ENCODE measurements at regions not wholly inside any gene's neighbourhood (a gene's known extent, or its start where the extent isn't known, plus 50 kb on each side); places are given as distances from the start of the nearest gene placed in this dataset.

- no peak for DNase-seq
These were observed 594.1 kb downstream of the PTPRU start for GRCh38 chr1:29830383-29830782.

DNA sequence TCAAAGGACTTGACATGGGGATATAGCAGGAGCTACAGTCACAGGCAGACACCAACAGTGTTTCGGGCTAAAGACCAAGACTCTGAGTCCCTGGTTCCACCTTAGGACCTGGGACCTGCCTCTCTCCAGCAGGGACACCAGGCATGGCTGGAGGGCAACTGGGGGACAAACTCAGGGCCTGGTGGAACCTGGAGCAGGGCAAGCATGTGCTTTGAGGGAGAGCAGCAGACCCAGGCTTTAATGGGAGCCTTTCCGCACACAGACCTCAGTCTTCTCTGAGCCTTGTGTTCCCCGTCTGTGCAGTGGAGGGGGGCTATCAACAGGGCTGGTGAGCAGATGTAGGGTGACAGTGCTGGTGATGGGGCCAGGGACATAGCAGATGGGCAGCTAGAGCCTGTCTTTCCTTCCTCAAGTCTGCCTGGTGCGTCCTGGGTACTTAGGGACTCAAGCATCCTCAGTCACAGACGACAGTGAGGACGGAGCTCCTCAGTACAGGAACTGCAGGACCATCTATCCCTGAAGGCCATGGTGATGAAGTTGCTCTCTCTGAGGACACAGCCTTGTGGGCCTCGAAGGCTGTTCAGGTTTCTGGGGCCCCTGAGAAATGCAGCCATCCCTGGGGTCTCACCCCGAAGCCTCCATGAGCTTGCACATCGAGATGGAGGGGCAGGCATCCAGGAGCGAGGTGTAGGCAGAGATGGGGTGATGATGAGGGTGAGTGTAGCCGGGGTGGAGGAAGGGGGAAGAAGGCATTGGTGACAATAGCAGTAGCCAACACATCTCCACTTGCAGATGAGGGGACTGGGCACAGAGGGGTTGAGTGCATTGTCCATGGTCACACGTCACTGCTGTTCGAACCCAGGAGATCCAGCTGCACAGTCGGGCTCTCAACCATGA is 593.4 kb downstream of the PTPRU start:
- DNase-seq, result no peak

DNA sequence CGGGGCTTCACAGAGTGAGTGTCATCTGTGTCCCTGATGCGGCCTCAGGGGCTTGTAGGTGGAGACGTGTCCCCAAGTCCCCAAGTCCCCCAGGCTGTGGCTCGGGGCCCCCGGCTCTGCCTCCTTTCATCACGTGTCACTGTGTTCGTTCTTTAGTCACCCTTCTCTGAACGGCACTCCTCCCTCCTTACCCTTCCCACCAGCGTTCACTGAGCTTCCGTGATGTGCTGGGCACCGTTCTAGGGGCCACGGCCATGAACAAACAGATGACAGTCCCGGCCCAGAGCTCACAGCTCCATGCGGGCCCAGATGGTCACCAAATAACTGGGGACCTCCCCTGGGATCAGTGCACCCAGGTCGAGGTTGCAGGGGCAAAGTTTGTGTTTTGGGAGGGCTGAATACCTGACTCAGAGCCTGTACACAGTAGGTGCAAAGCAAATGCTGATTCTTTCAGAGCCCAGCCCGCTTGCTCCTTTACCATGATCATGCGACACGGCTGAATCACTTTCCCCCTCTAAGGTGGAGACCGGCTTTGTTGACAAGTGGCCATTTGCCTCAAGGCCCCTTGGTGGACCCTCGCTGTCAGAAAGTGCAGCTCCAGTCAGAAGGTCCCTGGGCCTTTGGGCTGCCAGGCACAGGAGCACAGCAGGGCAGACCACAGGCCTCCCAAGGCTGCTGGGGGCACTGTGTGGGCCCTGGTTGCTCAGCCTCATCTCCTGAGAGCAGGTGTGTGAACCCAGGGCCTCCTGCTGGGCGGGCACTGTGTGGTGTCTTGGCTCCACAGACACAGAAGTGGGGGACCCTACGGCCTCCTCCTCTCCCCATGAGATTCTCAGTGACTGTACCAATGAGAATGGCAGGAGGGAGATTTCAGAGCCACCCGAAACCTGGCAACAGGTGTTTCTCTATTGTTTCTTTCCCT is 592.5 kb downstream of the PTPRU start:
- no peak for DNase-seq

DNA sequence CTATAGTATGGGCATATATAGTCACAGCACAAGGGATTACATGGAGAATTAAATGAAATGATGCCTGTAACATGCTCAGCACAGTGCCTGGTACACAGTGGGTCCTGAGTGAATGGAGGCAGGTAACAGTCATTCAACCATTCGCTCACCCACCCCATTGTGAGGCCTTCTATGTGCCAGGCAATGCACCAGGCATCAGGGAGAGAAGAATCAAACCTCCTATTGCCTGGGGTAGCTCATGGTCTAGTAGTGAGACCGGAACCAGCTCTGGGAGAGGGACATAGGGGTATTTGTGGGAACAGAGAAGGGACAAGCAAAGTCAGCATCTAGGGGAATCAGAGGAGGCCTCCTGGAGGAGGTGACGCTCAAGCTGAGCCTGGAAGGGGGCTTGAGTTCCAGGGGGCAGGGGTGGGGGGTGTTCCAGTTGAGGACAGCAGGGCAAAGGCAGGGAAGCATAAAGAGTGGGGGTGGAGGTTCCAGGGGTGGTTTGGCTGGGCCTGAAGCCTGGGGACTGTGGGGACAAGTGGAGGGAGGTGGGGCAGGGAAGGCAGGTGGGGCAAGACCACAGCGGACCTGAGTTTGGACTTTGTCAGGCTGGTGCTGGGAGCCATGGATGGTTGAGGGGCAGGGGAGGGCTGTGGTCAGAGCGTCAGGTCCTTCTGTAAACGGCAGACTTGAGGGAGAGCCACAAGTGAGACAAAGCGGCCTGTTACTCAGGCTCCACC is 591.6 kb downstream of the PTPRU start:
- DNase-seq, result no peak

DNA sequence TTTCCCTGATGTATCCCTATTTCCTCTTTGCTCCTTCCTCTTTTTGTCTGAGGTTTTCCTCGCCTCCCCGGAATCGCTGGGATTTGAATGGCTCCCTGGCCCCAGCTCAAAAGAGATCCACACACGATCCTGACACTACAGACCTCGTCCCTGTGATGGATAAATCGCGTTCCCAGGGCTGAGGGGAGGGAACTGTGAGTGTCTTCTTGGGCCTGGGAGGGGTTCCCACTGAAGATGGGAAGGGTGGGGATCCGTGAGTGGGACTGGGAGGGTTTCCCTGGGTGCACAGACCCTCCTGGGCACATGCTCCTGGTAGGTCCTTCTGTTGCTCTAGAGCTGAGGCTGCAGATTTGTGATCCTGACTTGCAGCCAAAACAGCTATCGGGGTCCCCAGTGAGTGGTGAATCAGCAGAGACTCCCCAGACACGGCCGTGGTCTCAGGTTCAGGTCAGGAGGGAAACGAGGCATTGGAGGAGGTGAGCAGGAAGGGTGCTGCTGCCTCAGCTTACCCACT is 591.0 kb downstream of the PTPRU start:
- no peak for DNase-seq

DNA sequence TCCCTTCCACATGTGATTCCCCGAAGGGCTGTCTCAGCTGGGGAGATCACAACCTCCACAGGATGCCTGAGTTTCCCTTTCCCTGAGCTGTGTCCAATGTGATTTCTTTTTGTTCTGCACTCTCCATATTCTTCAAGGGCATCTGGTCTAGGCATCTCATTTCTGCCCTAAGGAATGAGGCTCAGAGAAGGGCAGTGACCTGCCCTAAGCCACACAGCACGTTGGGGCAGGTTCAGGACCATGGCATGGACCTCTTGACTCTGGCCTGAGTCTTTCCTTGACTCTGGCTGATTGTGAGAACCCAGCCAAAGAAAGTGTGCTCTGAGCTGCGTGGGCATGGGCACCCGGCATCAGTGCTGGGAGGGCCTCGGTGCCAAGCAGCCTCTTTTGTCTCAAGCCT is 590.3 kb downstream of the PTPRU start:
- DNase-seq, result no peak

DNA sequence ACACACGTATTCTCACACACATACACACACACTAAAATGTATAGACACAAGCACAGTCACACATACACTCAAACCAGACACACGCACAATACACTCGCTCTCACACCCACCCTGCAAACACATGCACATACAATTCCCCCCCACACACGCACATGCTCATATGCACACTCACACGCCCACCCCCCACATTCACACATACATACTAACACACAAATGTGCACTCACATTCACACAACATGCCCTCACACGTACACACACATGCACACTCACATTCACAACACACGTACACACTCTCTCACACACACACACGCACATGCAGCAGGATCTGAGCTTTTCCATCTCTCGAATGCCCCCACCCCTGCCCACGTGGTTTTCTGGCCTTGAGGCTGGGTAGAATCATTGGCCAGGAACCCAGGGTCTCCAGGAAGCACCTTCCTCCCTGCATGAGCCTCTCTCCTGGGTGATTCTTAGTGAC is 589.7 kb downstream of the PTPRU start:
- no peak for DNase-seq

- no peak for DNase-seq
These were observed 589.1 kb downstream of the PTPRU start for GRCh38 chr1:29825274-29825940.

GRCh38 chr1:29824511-29825273 is 588.4 kb downstream of the PTPRU start:
- no peak for DNase-seq

DNA sequence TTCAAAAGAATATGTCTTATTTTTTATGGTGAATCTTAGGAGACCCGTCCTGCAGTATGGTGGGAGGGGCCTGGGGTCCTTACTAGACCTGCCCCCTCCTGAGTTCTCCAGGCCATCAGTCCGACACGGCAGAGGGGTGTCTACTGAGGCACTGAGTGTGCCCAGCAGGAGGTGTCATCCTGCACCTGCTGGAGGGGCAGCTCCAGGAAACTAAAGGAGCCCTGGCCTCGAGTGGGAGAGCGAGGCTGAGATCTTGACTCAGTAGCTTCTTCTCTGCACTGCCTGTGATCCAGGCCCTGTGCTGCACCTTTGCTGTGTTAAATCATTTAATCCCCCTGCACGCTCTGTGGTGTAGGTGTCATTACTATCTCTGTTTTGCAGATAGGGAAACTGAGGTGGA is 587.7 kb downstream of the PTPRU start:
- DNase-seq, result no peak

DNA sequence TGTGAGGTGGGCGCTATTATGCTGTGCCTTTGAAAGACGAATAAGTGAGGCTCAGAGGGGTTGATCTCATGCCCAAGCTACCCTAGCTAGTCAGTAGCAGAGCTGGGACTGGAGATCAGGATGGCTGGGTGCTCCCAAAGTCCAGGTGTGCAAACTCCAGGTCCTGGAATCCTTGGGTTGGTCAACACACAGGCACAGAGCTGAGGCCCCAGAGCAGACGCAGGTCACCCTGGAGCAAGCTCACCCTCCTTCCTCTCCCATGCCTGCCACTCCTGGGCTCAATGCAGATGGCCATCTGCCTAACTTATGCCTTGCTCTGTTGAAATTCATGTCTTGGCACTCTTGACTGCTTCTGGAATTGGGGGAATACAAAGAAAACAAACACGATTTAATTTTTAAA is 587.2 kb downstream of the PTPRU start:
- DNase-seq, result no peak

- no peak for DNase-seq
These were observed 585.3 kb downstream of the PTPRU start for GRCh38 chr1:29821605-29822004.

GRCh38 chr1:29820401-29820800 is 584.1 kb downstream of the PTPRU start:
- DNase-seq, result no peak

DNA sequence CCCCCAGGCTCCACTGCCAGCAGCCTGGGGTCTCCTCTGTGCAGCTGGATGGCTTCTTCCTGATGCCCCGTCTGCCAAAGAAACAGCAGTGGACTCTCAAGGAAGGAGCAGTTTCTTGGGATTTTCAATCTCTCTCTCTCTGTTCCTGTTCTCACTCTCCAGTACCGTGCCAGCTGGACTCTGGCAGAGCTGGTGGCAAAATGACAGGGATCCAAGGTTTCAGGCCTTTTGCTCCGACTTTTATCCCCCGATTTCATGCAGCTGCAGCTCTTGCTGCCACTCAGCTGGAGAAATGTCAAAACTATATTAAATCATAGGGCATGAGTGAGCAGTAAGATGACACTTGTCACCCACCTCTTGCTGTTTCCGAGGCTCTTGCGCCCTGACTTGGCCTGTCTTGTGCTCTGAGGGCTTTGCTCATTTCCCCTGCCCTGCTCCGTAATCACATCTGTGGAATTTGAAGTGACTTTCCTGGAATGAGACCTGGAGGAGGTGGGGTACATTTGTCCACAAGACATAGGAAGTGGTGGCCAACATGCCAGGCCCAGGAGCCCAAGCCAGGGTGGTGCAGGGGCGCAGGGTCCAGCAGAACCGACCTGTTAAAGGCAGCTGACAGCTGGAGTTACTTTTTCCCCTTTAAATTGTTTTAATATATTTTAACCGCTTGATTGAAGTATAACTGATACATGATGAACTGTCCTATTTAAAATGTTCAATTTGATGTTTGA is 576.2 kb downstream of the PTPRU start:
- DNase-seq, result no peak

- no peak for DNase-seq
These were observed 575.5 kb downstream of the PTPRU start for GRCh38 chr1:29811727-29812407.

GRCh38 chr1:29811247-29811646 is 574.9 kb downstream of the PTPRU start:
- DNase-seq, result no peak

GRCh38 chr1:29810121-29811120 is 574.1 kb downstream of the PTPRU start:
- no peak for DNase-seq

DNA sequence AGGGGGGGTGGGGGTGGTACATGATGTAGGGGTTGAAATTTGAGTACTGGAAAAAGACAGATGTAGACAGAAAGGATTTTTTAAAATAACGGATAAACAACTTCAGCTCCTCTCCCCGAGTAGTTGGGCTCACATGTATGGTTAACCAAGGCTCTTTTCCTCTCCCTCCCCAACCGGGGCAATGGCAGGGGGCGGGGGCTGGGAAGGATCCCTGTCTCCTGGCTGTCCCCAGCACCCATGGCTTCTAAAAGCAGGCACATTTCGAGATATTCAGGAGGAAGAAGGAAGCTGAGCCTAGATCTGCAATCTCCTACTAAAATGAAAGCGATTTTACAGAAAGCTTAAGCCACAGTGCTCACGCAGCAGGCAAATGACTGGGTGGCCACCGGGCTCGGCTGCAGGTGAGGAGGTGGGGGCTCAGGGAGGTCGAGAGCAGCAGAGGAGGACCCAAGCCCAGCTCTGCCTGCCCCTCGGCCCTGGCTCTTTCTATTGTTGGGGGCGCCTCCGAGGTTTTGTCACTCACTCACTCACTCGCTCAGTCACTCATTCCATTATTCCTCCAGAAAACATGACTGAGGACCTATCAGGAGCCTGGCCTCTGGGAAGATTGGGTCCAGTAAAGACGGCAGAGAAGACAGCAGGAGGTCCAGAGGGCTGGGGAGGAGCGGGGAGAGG is 573.3 kb downstream of the PTPRU start:
- DNase-seq, result no peak
